ENCODE measurements at regions not wholly inside any gene's neighbourhood (a gene's known extent, or its start where the extent isn't known, plus 50 kb on each side); places are given as distances from the start of the nearest gene placed in this dataset.

DNA sequence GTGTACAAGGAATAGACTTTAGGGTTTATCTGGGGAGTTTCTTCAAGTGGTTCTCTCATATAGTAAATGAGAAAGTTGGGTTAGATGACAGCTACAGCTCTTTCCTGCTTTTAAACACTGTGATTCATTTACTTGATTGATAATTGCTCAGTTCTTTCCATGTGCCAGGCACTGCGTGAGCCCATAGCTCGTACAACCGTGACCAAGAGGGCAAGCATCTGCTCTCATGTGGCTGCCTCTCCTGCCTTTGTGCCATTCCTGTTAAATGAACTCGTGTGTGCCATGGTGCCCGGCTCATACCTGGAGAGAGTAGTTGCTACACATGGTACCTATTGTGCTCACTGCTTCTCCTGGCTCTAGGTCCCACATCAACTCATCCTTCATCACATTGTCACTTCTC lies 206.3 kb downstream of the SNX19 start:
- H3K27ac Mint-ChIP-seq: no peak overlapping the region

DNA sequence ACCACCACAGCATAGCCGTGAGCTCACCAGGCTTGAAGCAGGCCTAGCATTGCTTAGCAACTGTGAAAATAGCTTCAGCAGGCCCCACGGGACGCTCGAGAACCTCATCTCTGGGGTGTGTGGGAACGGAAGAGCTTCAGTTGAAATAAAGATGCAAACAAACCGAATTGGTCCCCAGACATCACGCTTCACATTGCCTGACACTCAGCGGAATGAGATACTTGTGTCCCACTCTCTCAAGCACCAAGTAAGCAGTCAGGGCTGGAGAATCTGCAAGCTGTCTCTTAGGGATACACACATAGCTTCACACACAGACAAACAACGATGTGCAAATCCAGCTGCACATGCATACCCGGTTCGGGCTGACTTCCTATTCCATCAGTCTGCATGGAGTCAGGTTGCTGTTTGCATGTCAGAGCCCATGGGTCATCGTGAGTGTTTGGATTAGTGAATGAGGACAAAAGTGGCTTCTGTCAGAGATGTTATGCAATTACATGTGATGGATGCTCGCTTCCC lies 205.7 kb downstream of the SNX19 start:
- H3K4me3 Mint-ChIP-seq: no peak overlapping the region
- H3K4me1 Mint-ChIP-seq (ENCODE audit: low read depth): no peaks in the 10 kb centered on the region
- no peak for DNase-seq (ENCODE audit: low spot score)
- H3K27ac Mint-ChIP-seq: no peak overlapping the region
- H3K9me3 Mint-ChIP-seq: no peaks in the 10 kb centered on the region
- no peaks in the 10 kb centered on the region for H3K36me3 Mint-ChIP-seq (ENCODE audit: low read depth)
- H3K27me3 Mint-ChIP-seq (ENCODE audit: low read depth): no peaks in the 10 kb centered on the region

More for the DNA sequence above, 206.3 kb downstream of the SNX19 start:
- no peak overlapping the region for H3K4me3 Mint-ChIP-seq
- no peaks in the 10 kb centered on the region for H3K27me3 Mint-ChIP-seq (ENCODE audit: low read depth)
- no peaks in the 10 kb centered on the region for H3K9me3 Mint-ChIP-seq
- no peak for DNase-seq (ENCODE audit: low spot score)
- no peaks in the 10 kb centered on the region for H3K36me3 Mint-ChIP-seq (ENCODE audit: low read depth)
- no peaks in the 10 kb centered on the region for H3K4me1 Mint-ChIP-seq (ENCODE audit: low read depth)

DNA sequence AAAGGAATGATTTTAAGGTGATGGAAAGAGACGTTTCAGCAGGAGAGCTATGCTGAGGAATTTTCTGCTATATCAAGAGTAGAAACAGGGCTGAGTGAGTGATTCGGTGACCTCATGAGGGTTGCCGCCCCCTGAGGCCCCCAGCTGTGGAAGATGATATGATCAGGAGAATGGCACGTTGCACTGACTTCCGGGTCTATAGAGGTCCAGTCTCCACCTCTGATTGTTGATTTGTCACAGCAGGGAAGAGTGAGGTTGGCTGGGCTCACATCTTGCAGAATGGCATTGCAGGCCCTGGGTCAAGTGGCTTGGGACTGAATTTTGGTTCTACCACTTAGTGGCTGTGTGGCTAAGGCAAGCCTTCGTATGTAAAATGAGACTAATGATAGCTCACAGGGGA lies 205.1 kb downstream of the SNX19 start:
- no peak overlapping the region for H3K4me3 Mint-ChIP-seq
- no peaks in the 10 kb centered on the region for H3K27me3 Mint-ChIP-seq (ENCODE audit: low read depth)
- H3K36me3 Mint-ChIP-seq (ENCODE audit: low read depth): no peaks in the 10 kb centered on the region
- no peaks in the 10 kb centered on the region for H3K9me3 Mint-ChIP-seq
- no peak for DNase-seq (ENCODE audit: low spot score)
- H3K4me1 Mint-ChIP-seq (ENCODE audit: low read depth): no peaks in the 10 kb centered on the region
- no peak overlapping the region for H3K27ac Mint-ChIP-seq

DNA sequence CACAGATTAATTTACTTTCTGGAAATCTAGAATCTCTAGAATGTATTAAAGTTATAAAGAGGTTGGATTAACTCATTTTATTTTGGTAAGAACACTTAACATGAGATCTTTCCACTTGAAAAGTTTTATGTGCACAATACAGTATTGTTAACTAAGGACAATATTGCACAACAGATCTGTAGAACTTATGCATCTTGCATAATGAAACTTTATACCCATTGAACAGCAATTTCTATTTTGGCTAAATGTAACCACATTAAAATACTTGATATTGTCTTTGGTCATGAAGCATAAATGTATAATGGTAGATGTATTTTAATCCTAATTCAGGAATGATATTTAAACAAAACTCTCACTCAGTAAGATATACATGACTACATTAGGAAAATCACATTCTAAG lies 203.8 kb downstream of the SNX19 start:
- H3K27me3 Mint-ChIP-seq (ENCODE audit: low read depth): no peaks in the 10 kb centered on the region
- no peaks in the 10 kb centered on the region for H3K36me3 Mint-ChIP-seq (ENCODE audit: low read depth)
- no peak overlapping the region for H3K27ac Mint-ChIP-seq
- no peak for DNase-seq (ENCODE audit: low spot score)
- H3K9me3 Mint-ChIP-seq: no peaks in the 10 kb centered on the region
- no peaks in the 10 kb centered on the region for H3K4me1 Mint-ChIP-seq (ENCODE audit: low read depth)
- no peak overlapping the region for H3K4me3 Mint-ChIP-seq

DNA sequence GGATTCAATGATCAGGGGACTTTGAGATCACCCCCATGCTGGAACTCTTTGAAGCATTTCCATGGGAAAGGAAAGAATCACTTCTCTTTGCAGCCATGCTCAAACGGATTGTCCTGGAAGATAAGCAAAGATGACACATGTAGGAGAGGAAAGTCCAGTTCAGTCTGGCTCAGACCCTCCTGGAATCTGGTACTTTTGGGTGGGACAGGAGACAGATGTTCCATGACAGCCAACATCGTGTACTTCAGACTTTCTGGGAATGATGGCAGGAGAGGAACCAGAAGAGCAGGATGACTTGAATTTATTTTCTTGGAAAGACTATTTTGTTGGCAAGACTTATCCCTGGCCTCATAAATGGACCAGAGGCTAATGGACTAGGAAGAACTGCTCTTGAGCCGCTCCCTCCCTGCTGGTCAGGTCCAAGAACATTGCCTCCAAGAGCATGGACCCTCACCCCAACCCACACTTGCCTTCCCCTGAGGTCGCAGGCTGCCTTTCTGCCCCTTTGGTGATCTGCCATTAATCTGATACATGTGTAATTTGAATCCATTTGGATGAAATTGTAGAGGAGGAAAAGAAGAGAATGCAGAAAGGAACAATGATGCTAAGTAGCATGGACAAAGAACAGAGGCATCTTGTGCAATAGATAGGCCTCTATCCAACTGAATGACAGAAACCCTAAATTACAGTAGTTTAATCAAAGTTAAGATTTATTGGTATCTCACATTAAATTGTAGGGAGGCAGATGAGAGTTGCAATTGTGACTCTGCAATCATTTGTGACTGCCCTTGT lies 201.0 kb downstream of the SNX19 start:
- Mint-ChIP-seq H3K27ac (no peak overlapping the region), H3K4me1 (ENCODE audit: low read depth) (no peaks in the 10 kb centered on the region), H3K36me3 (ENCODE audit: low read depth) (no peaks in the 10 kb centered on the region), H3K27me3 (ENCODE audit: low read depth) (no peaks in the 10 kb centered on the region), H3K9me3 (no peaks in the 10 kb centered on the region), H3K4me3 (no peak overlapping the region)
- DNase-seq (ENCODE audit: low spot score): no peak

DNA sequence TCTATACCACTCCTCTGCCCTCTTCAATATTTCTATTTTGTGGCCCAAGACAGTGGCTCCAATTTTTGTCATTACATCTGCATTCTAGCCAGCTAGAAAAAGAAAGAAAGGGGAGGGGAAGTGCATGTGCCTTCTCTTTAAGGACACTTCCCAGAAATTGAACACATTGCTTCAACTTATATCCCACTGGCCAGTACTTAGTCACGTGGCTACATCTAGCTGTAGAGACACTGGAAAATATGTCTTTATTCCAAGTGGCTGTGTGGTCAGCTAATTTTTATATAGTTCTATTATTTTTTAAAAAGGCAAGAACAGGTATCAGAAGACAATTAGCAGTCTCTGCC lies 200.4 kb downstream of the SNX19 start:
- H3K4me1 Mint-ChIP-seq (ENCODE audit: low read depth): no peaks in the 10 kb centered on the region
- no peak for DNase-seq (ENCODE audit: low spot score)
- H3K9me3 Mint-ChIP-seq: no peaks in the 10 kb centered on the region
- no peaks in the 10 kb centered on the region for H3K36me3 Mint-ChIP-seq (ENCODE audit: low read depth)
- no peak overlapping the region for H3K4me3 Mint-ChIP-seq
- H3K27ac Mint-ChIP-seq: no peak overlapping the region
- H3K27me3 Mint-ChIP-seq (ENCODE audit: low read depth): no peaks in the 10 kb centered on the region

DNA sequence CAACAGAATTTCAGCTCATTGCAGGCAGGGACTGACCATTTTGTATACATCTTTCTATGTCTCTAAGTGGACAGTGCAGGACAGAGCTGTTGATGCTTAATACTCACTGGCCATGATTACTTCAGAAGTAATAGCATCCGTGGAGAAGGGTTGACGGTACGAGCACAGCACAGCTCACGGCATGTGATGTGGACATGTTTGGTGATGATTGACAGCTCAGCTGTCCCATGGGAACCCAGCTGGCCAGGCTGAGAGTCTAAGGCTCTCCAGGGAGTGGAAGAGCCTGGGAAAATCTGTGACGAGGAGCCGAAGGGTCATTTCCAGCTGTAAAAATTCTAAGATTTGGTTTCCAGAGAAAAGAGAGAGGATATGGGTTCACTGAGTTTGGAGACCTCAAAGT lies 198.2 kb downstream of the SNX19 start:
- no peak for DNase-seq (ENCODE audit: low spot score)
- no peaks in the 10 kb centered on the region for H3K9me3 Mint-ChIP-seq
- H3K4me1 Mint-ChIP-seq (ENCODE audit: low read depth): no peaks in the 10 kb centered on the region
- H3K27ac Mint-ChIP-seq: no peak overlapping the region
- no peaks in the 10 kb centered on the region for H3K27me3 Mint-ChIP-seq (ENCODE audit: low read depth)
- no peaks in the 10 kb centered on the region for H3K36me3 Mint-ChIP-seq (ENCODE audit: low read depth)
- no peak overlapping the region for H3K4me3 Mint-ChIP-seq

DNA sequence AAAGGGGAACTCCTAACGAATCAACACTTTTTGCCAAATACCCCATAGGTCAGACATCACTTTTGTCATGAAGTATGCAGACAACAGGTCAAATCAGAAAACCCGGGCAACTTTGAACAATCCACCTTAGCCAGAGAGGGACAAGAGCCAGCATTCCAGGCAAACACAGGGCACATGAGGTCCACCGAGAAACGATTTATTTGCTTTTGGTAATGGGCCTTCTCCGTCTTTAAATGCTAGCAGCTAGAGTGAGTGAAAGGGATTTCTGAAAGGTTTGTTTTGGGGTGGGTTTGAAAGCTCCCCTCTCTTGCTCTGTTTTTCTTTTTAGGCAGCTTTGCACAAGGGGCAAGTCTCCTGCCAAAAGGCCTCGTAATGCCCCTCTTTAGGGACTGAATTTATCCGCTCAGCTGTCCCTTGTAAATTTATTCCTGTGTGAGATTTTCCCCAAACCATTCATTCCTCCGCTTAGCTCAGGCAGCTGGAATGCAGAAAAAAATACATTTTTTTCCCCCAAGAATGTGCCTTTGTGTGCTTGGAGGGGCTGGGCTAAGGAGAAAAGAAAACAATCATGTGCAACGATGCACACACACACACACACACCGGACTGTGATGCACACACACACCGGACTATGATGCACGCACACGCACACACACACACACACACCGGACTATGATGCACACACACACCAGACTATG lies 196.9 kb downstream of the SNX19 start:
- Mint-ChIP-seq H3K9me3 (no peaks in the 10 kb centered on the region), H3K27me3 (ENCODE audit: low read depth) (no peaks in the 10 kb centered on the region), H3K27ac (no peak overlapping the region), H3K4me3 (no peak overlapping the region), H3K4me1 (ENCODE audit: low read depth) (no peaks in the 10 kb centered on the region), H3K36me3 (ENCODE audit: low read depth) (no peaks in the 10 kb centered on the region)
- no peak for DNase-seq (ENCODE audit: low spot score)

DNA sequence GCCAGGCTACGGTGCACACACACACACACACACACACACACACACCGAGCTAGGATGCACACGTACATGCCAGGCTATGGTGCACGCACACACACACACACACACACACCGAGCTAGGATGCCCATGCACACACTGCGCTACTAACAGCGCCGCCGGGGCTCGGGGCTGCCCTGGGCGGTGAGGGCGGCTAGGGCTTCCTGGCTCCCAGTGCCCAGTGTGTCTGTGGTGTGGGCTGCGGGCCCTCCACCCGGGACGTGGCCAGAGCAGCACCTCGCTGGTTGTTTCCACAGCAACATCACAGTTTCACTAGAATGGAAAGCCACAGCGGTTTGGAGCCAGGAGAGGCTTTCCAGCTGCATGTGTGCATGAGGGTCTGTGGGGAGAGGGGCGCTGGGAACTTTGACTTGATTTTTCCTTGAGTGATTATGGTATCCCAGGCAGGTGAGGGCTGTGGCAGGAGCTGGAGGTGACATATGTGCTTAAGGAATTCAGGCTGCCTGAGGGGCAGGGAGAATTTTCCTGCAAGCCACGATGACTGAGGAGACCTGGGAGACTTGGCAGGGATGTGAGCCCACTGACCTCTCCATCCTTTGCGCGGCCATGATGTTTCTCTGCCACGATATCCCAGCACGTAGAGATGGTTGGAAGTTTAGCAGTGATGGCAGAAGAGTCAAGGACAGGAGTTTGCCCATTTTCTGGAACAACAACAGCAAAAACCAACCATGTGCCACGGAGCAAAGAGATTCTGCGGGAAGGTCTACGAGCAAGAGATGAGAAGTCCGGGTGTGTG lies 195.9 kb downstream of the SNX19 start:
- Mint-ChIP-seq H3K9me3 (no peaks in the 10 kb centered on the region), H3K27ac (no peak overlapping the region)
- DNase-seq (ENCODE audit: low spot score): no peak

DNA sequence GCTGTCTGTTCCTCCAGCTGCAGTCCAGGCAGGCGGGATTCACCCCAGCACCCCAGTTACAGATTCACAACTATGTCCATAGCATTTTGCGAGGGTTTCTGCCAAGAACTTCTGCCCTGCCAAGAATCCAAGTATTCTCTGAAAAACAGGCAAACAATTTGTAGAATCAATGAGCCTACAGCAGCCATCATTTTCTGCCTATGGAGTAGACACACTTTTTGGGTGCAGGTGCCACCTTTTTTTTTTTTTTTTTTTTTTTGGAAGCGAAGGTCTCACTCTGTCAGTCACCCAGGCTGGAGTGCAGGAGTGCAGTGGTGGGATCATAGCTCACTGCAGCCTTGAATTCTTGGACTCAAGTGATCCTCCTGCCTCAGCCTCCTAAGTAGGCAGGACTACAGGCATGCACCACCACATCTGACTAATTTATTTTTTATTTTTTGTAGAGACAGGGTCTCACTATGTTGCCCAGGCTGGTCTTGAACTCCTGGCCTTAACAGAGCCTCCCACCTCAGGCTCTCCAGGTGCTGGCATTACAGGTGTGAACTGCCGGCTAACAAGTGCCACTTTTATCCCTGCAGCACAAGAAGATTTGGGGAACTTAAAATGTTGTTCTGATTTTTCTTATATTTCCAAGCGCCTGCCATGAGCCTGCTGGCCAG lies 195.1 kb downstream of the SNX19 start:
- H3K27ac Mint-ChIP-seq: no peak overlapping the region
- H3K27me3 Mint-ChIP-seq (ENCODE audit: low read depth): no peaks in the 10 kb centered on the region
- H3K9me3 Mint-ChIP-seq: no peaks in the 10 kb centered on the region

More for the DNA sequence above, 195.9 kb downstream of the SNX19 start:
- H3K27me3 Mint-ChIP-seq (ENCODE audit: low read depth): no peaks in the 10 kb centered on the region
- no peaks in the 10 kb centered on the region for H3K36me3 Mint-ChIP-seq (ENCODE audit: low read depth)
- H3K4me3 Mint-ChIP-seq: no peak overlapping the region
- no peaks in the 10 kb centered on the region for H3K4me1 Mint-ChIP-seq (ENCODE audit: low read depth)

DNA sequence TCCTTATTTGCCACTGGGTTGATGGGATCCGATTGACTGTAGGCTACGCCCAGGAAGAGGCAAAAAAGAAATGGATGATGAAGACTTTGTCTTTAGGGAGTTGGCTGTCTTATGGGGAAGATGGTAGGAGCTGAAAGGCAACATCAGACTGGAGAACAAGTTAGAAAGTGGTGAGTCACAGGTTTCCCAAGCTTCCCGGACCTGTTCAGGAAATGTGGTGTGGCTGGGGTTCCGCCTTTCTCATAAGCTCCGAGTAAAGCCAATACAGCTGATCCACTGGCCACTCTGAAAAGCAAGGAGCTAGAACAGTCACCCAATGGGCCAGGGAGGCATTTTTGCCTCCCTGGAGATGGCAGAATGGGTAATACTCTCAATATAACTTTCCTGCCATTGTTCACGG lies 194.5 kb downstream of the SNX19 start:
- no peak for DNase-seq (ENCODE audit: low spot score)
- H3K9me3 Mint-ChIP-seq: no peaks in the 10 kb centered on the region
- no peaks in the 10 kb centered on the region for H3K4me1 Mint-ChIP-seq (ENCODE audit: low read depth)
- H3K27ac Mint-ChIP-seq: no peak overlapping the region
- no peaks in the 10 kb centered on the region for H3K27me3 Mint-ChIP-seq (ENCODE audit: low read depth)
- H3K4me3 Mint-ChIP-seq: no peak overlapping the region
- no peaks in the 10 kb centered on the region for H3K36me3 Mint-ChIP-seq (ENCODE audit: low read depth)

More for the DNA sequence above, 195.1 kb downstream of the SNX19 start:
- H3K4me3 Mint-ChIP-seq: no peak overlapping the region
- H3K4me1 Mint-ChIP-seq (ENCODE audit: low read depth): no peaks in the 10 kb centered on the region
- no peaks in the 10 kb centered on the region for H3K36me3 Mint-ChIP-seq (ENCODE audit: low read depth)
- no peak for DNase-seq (ENCODE audit: low spot score)

DNA sequence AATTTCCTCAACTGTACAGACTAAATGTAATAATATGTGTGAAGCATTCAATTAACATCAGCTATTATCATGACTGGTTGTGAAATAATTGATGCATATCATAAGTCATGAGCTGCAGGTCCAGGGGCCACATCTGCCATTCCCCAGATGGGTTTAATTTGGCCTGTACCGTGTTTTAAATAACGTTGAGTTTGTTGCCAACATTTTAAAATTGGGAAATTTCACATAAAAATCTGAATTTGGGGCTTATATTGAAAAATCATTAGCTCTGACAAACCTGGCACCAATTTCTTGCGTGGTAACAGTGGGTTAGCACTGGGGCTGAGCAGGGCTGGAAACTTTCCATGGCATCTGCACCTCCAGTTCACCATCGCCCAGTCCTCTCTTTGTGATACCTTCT lies 193.9 kb downstream of the SNX19 start:
- no peaks in the 10 kb centered on the region for H3K27me3 Mint-ChIP-seq (ENCODE audit: low read depth)
- no peak overlapping the region for H3K27ac Mint-ChIP-seq
- H3K4me3 Mint-ChIP-seq: no peak overlapping the region
- DNase-seq (ENCODE audit: low spot score): no peak
- H3K9me3 Mint-ChIP-seq: no peaks in the 10 kb centered on the region
- no peaks in the 10 kb centered on the region for H3K4me1 Mint-ChIP-seq (ENCODE audit: low read depth)
- H3K36me3 Mint-ChIP-seq (ENCODE audit: low read depth): no peaks in the 10 kb centered on the region

DNA sequence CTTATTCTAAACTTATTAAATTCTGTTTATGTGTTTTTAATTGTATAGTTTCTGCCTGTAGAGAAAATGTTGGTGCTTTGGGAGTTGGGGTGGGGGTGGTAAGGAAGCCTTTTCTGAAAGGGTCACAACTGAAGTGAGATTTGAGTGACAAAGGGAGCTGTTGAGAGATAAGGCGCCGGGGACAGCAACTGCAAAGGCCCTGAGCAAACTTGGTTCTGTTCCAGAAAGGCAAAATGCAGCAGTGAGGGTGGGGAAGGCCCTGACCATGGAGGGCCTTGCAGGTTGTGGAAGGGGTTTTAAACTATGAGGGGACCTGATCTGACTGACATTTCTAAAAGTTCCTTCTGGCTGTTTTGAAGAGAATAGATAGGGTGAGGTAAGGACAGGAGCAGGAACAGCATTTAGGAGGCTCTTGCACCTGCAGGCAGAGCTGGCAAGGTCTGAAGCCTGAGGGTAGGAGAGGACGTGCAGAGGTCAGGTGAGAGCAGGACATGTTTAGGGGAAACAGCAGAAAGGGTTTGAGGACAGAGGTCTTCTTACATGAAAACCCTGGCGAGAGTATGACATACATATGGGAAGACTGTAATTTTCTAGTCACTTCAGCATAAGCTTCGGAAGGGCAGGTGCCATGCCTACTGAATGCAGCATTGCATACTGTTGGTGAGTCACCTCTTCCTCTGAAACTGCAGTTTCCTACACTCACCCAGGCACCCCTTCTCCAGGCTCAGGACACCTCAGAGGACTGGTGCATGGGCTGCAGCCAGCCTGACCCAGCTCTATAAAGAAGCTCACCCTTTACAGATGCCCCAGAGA lies 190.7 kb downstream of the SNX19 start:
- Mint-ChIP-seq H3K9me3 (peaks cover 6% of the 10 kb centered on the region), H3K27me3 (ENCODE audit: low read depth) (no peaks in the 10 kb centered on the region)
- no peak for DNase-seq (ENCODE audit: low spot score)

More for the DNA sequence above, 190.7 kb downstream of the SNX19 start:
- no peak overlapping the region for H3K4me3 Mint-ChIP-seq
- no peaks in the 10 kb centered on the region for H3K36me3 Mint-ChIP-seq (ENCODE audit: low read depth)
- no peak overlapping the region for H3K27ac Mint-ChIP-seq
- H3K4me1 Mint-ChIP-seq (ENCODE audit: low read depth): no peaks in the 10 kb centered on the region

All from T-helper 2 cell treated with Interferon-gamma antibody and Interleukin-4, amounts not matched to agents 5 μg/mL and 100 μg/mL, for 36 hours (primary cell).